H9 (cell line): ENCODE measurements at regions not wholly inside any gene's neighbourhood (a gene's known extent, or its start where the extent isn't known, plus 50 kb on each side); places are given as distances from the start of the nearest gene placed in this dataset.
A peak's percentile ranks its signal among the peaks of the same experiment; 100 is the strongest.
"Not testable (repeated sequence)": the region's sequence is repeated elsewhere in the genome, so short reads cannot be mapped to it uniquely, and the experiment has no call there.

Source experiments
- DNase-seq: peaks from one replicate; pipeline ENCODE4 v3.0.0-alpha.2; 2017
- H2AFZ ChIP-seq: one replicate; pipeline ENCODE4 v1.6.1; 2013; ENCODE audit warnings: mild to moderate bottlenecking, low read length, control low read depth, moderate library complexity
- H2AK5ac ChIP-seq: 2 replicates; pipeline ENCODE4 v1.6.1; 2013; ENCODE audit warnings: low read length, control low read depth, mixed read lengths; ENCODE audit not compliant: insufficient read length
- H2BK120ac ChIP-seq: one replicate; pipeline ENCODE4 v1.6.1; 2013; ENCODE audit warnings: low read depth, mild to moderate bottlenecking, low read length, control low read depth, inconsistent platforms; ENCODE audit not compliant: poor library complexity, severe bottlenecking
- H2BK12ac ChIP-seq: 2 replicates; pipeline ENCODE4 v1.6.1; 2013; ENCODE audit warnings: low read length, control low read depth, mixed read lengths, low read depth; ENCODE audit not compliant: insufficient read length
- H2BK15ac ChIP-seq: 2 replicates; pipeline ENCODE4 v1.6.1; 2013; ENCODE audit warnings: low read depth, low read length, control low read depth
- H2BK20ac ChIP-seq: one replicate; pipeline ENCODE4 v1.6.1; 2013; ENCODE audit warnings: low read depth, mild to moderate bottlenecking, low read length, control low read depth, inconsistent platforms; ENCODE audit not compliant: poor library complexity, severe bottlenecking
- H2BK5ac ChIP-seq: 2 replicates; pipeline ENCODE4 v1.6.1; 2013; ENCODE audit warnings: low read length, control low read depth, mixed read lengths; ENCODE audit not compliant: insufficient read length
- H3K14ac ChIP-seq: 2 replicates; pipeline ENCODE4 v1.6.1; 2013; ENCODE audit warnings: low read length, control low read depth; ENCODE audit not compliant: insufficient read depth
- H3K18ac ChIP-seq: 2 replicates; pipeline ENCODE4 v1.6.1; 2013; ENCODE audit warnings: low read depth, mild to moderate bottlenecking, mixed read lengths, low read length, control low read depth; ENCODE audit not compliant: insufficient read length
- H3K23ac ChIP-seq: 2 replicates; pipeline ENCODE4 v1.6.1; 2013; ENCODE audit warnings: low read length, control low read depth, mixed read lengths, low read depth; ENCODE audit not compliant: insufficient read length
- H3K23me2 ChIP-seq: 2 replicates; pipeline ENCODE4 v1.6.1; 2013; ENCODE audit warnings: low read depth, mild to moderate bottlenecking, mixed read lengths, low read length, control low read depth; ENCODE audit not compliant: insufficient read length, poor library complexity, severe bottlenecking
- H3K27ac ChIP-seq: 2 replicates; pipeline ENCODE4 v1.5.1; 2013; ENCODE audit warnings: low read length, control low read depth, mixed read lengths, low read depth; ENCODE audit not compliant: insufficient read length
- H3K27me3 ChIP-seq: 2 replicates; pipeline ENCODE4 v1.6.1; 2013; ENCODE audit warnings: low read length, control low read depth, inconsistent platforms; ENCODE audit not compliant: insufficient read depth
- H3K4ac ChIP-seq: 2 replicates; pipeline ENCODE4 v1.6.1; 2013; ENCODE audit warnings: low read depth, mild to moderate bottlenecking, control low read depth, inconsistent platforms, low read length, moderate library complexity
- H3K4me1 ChIP-seq: 2 replicates; pipeline ENCODE4 v1.6.1; 2013; ENCODE audit warnings: low read length, control low read depth, inconsistent platforms; ENCODE audit not compliant: insufficient read depth
- H3K4me2 ChIP-seq: 2 replicates; pipeline ENCODE4 v1.6.1; 2013; ENCODE audit warnings: low read length, control low read depth, mixed read lengths; ENCODE audit not compliant: insufficient read length, insufficient read depth
- H3K56ac ChIP-seq: 2 replicates; pipeline ENCODE4 v1.6.1; 2013; ENCODE audit warnings: low read depth, mild to moderate bottlenecking, mixed read lengths, low read length, control low read depth; ENCODE audit not compliant: insufficient read length
- H3K79me1 ChIP-seq: 2 replicates; pipeline ENCODE4 v1.6.1; 2013; ENCODE audit warnings: low read depth, mild to moderate bottlenecking, moderate library complexity, low read length, control low read depth, inconsistent platforms; ENCODE audit not compliant: insufficient read depth, poor library complexity, severe bottlenecking
- H3K79me2 ChIP-seq: 2 replicates; pipeline ENCODE4 v1.6.1; 2013; ENCODE audit warnings: low read length, control low read depth, inconsistent platforms; ENCODE audit not compliant: insufficient read depth
- H3K9ac ChIP-seq: 2 replicates; pipeline ENCODE4 v1.6.1; 2013; ENCODE audit warnings: low read length, control low read depth, mixed read lengths; ENCODE audit not compliant: insufficient read length; ENCODE audit errors: extremely low read depth
- H3K9me3 ChIP-seq: one replicate; pipeline ENCODE4 v1.6.1; 2013; ENCODE audit warnings: low read depth, low read length, inconsistent platforms; ENCODE audit not compliant: control insufficient read depth
- H3T11ph ChIP-seq: one replicate; pipeline ENCODE4 v1.6.1; 2013; ENCODE audit warnings: mild to moderate bottlenecking, low read length, control low read depth, inconsistent platforms
- H4K20me1 ChIP-seq: one replicate; pipeline ENCODE4 v1.6.1; 2013; ENCODE audit not compliant: control insufficient read depth, insufficient read length, insufficient read depth
- H4K5ac ChIP-seq: 2 replicates; pipeline ENCODE4 v1.6.1; 2013; ENCODE audit warnings: low read depth, mild to moderate bottlenecking, mixed read lengths, low read length, control low read depth; ENCODE audit not compliant: insufficient read length
- H4K8ac ChIP-seq: replicated peaks from 2 replicates; pipeline ENCODE4 v1.6.1; 2013; ENCODE audit warnings: low read length, control low read depth, mixed read lengths, low read depth; ENCODE audit not compliant: insufficient read length
- H4K91ac ChIP-seq: 2 replicates; pipeline ENCODE4 v1.6.1; 2013; ENCODE audit warnings: low read depth, mild to moderate bottlenecking, moderate library complexity, mixed read lengths, low read length, control low read depth; ENCODE audit not compliant: insufficient read length
- H3K27ac Mint-ChIP-seq, 3 experiments: 2 replicates in 2 of 3; 3 replicates in 1 of 3; pipeline ENCODE4 v1.8.0; 2020 to 2021; ENCODE audit warnings: mixed read lengths in 3 of 3, mild to moderate bottlenecking in 1 of 3, moderate library complexity in 1 of 3
- H3K27me3 Mint-ChIP-seq: 2 replicates; pipeline ENCODE4 v1.8.0; 2021; ENCODE audit warnings: low read depth, mild to moderate bottlenecking, moderate library complexity, mixed read lengths
- H3K36me3 Mint-ChIP-seq, 3 experiments: 2 replicates in 2 of 3; 3 replicates in 1 of 3; pipeline ENCODE4 v1.8.0; 2020 to 2021; ENCODE audit warnings: low read depth in 3 of 3, mixed read lengths in 3 of 3; ENCODE audit not compliant: insufficient read depth in 1 of 3
- H3K4me1 Mint-ChIP-seq, 2 experiments: 2 replicates each; pipeline ENCODE4 v1.8.0; 2020; ENCODE audit warnings: mixed read lengths in 2 of 2
- H3K4me3 Mint-ChIP-seq, 2 experiments: 2 replicates in 1 of 2; 3 replicates in 1 of 2; pipeline ENCODE4 v1.8.0; 2020 to 2021; ENCODE audit warnings: mild to moderate bottlenecking in 2 of 2, mixed read lengths in 2 of 2, moderate library complexity in 1 of 2
- H3K9me3 Mint-ChIP-seq, 2 experiments: 2 replicates in 1 of 2; 3 replicates in 1 of 2; pipeline ENCODE4 v1.8.0; 2020; ENCODE audit warnings: mild to moderate bottlenecking in 2 of 2, mixed read lengths in 2 of 2, moderate library complexity in 1 of 2
- CTCF ChIP-seq: fragments of 200-600 bp; sonication (generic); conservative IDR thresholded peaks from 3 replicates; pipeline ENCODE4 v1.8.0; 2021; ENCODE audit warnings: antibody characterized with exemption, mild to moderate bottlenecking
- WGBS: extraction: QIAGEN DNeasy Blood & Tissue Kit; methylation state at CpG from one replicate; pipeline ENCODE4 v1.1.7; 2013; ENCODE audit warnings: missing lambda C conversion rate, low lambda C conversion rate, mixed read lengths; ENCODE audit not compliant: insufficient read length; ENCODE audit errors: extremely low coverage; 5-methylcytosine and 5-hydroxymethylcytosine counted together

- Histone ChIP-seq H2BK120ac (no peak overlapping the region), H3T11ph (no peak overlapping the region), H3K79me2 (no peaks in the 10 kb centered on the region), H4K20me1 (no peaks in the 10 kb centered on the region), H3K9me3 (no peaks in the 10 kb centered on the region), H3K27me3 (no peaks in the 10 kb centered on the region), H3K18ac (no peak overlapping the region), H2BK20ac (no peak overlapping the region), H3K4me2 (no peak overlapping the region), H3K4me1 (no peaks in the 10 kb centered on the region), H4K5ac (no peak overlapping the region), H3K79me1 (no peaks in the 10 kb centered on the region), H2BK12ac (no peak overlapping the region), H2AFZ (no peak overlapping the region), H2AK5ac (no peak overlapping the region), H3K23ac (no peak overlapping the region), H2BK15ac (no peak overlapping the region), H2BK5ac (no peak overlapping the region), H3K4ac (no peak overlapping the region), H4K91ac (no peak overlapping the region), H3K9ac (no peak overlapping the region), H3K23me2 (no peaks in the 10 kb centered on the region), H3K14ac (no peak overlapping the region), H3K56ac (no peak overlapping the region), H4K8ac (no peak overlapping the region), H3K27ac (no peak overlapping the region)
- H3K27ac Mint-ChIP-seq = no peak overlapping the region
- no peaks in the 10 kb centered on the region; a peak in 1 of 7 replicates for H3K36me3 Mint-ChIP-seq
- no CpG with 5 or more reads among the region's 2 CpGs for WGBS
- H3K4me1 Mint-ChIP-seq = no peaks in the 10 kb centered on the region; a peak in 1 of 4 replicates
- H3K9me3 Mint-ChIP-seq = no peaks in the 10 kb centered on the region
- TF ChIP-seq CTCF = no peak
- DNase-seq = no peak
- H3K27me3 Mint-ChIP-seq = no peaks in the 10 kb centered on the region
- H3K4me3 Mint-ChIP-seq = no peak overlapping the region
These were observed 274.5 kb downstream of the SRGAP2C start for GRCh38 chr1:121459235-121459634.

GRCh38 chr1:121469395-121469794 is 284.6 kb downstream of the SRGAP2C start:
- Mint-ChIP-seq H3K4me1 (peaks cover 21% of the 10 kb centered on the region in 2 experiments), H3K9me3 (peaks cover 23 to 26% of the 10 kb centered on the region in 2 experiments), H3K36me3 (peaks cover 15 to 20% (median 16%) of the 10 kb centered on the region in 3 experiments)
- H2AFZ ChIP-seq = peak overlapping the region; percentile 62
- not testable (repeated sequence) for H2BK15ac ChIP-seq, H3K23me2 ChIP-seq, H4K5ac ChIP-seq, H2BK20ac ChIP-seq, H3K4me3 Mint-ChIP-seq, H3K9me3 ChIP-seq, H3K56ac ChIP-seq, H4K8ac ChIP-seq, H3K27me3 ChIP-seq, H3K79me1 ChIP-seq, DNase-seq, H2BK120ac ChIP-seq, H3T11ph ChIP-seq, H2AK5ac ChIP-seq, H3K18ac ChIP-seq, H3K23ac ChIP-seq, H3K4me1 ChIP-seq, H3K79me2 ChIP-seq, H2BK5ac ChIP-seq, H3K27ac ChIP-seq, H3K27ac Mint-ChIP-seq, H3K9ac ChIP-seq, H4K91ac ChIP-seq, H3K4ac ChIP-seq, H3K27me3 Mint-ChIP-seq, H2BK12ac ChIP-seq, H3K4me2 ChIP-seq, H4K20me1 ChIP-seq, H3K14ac ChIP-seq
- no CpG with 5 or more reads among the region's 1 CpG for WGBS
